ENCODE measurements at regions not wholly inside any gene's neighbourhood (a gene's known extent, or its start where the extent isn't known, plus 50 kb on each side); places are given as distances from the start of the nearest gene placed in this dataset.

GRCh38 chr1:87212431-87213134, 116.1 kb upstream of the LMO4 start:
- Histone ChIP-seq H3K79me2 (ENCODE audit: insufficient read depth, low read length) (no peaks in the 10 kb centered on the region), H3K27ac (ENCODE audit: low read depth, low read length) (no peak overlapping the region), H2AFZ (ENCODE audit: low read length) (no peak overlapping the region), H3K36me3 (ENCODE audit: insufficient read depth, low read length) (no peaks in the 10 kb centered on the region), H4K20me1 (ENCODE audit: insufficient read depth, low read length) (no peaks in the 10 kb centered on the region), H3K9me3 (ENCODE audit: low read depth, low read length) (peaks cover 2% of the 10 kb centered on the region), H3K27me3 (ENCODE audit: insufficient read depth, low read length) (no peaks in the 10 kb centered on the region), H3K4me2 (ENCODE audit: insufficient read depth, low read length) (no peak overlapping the region), H3K4me1 (ENCODE audit: insufficient read depth, low read length) (no peaks in the 10 kb centered on the region), H3K4me3 (ENCODE audit: insufficient read depth, low read length) (no peak overlapping the region)
- DNase-seq (ENCODE audit: insufficient read length, low spot score, missing footprints): no peak
- TF ChIP-seq CTCF (IDR thresholded peaks at IDR 0.05; ENCODE audit: extremely low read depth, low read depth, low read length): no peak

- no peak for DNase-seq (ENCODE audit: insufficient read length, low spot score, missing footprints)
- no peaks in the 10 kb centered on the region for H3K79me2 ChIP-seq (ENCODE audit: insufficient read depth, low read length)
Observed at GRCh38 chr1:87213135-87213515, 115.6 kb upstream of the LMO4 start.

GRCh38 chr1:87215592-87215991, 113.1 kb upstream of the LMO4 start:
- H3K9me3 ChIP-seq (ENCODE audit: low read depth, low read length): peaks cover 2% of the 10 kb centered on the region
- no peak overlapping the region for H2AFZ ChIP-seq (ENCODE audit: low read length)
- H3K27me3 ChIP-seq (ENCODE audit: insufficient read depth, low read length): no peaks in the 10 kb centered on the region
- no peak overlapping the region for H3K27ac ChIP-seq (ENCODE audit: low read depth, low read length)
- H3K4me1 ChIP-seq (ENCODE audit: insufficient read depth, low read length): no peaks in the 10 kb centered on the region
- no peak for TF ChIP-seq CTCF (IDR thresholded peaks at IDR 0.05; ENCODE audit: extremely low read depth, low read depth, low read length)
- no peak overlapping the region for H3K4me2 ChIP-seq (ENCODE audit: insufficient read depth, low read length)
- H3K36me3 ChIP-seq (ENCODE audit: insufficient read depth, low read length): no peaks in the 10 kb centered on the region
- no peak for DNase-seq (ENCODE audit: insufficient read length, low spot score, missing footprints)
- no peaks in the 10 kb centered on the region for H3K79me2 ChIP-seq (ENCODE audit: insufficient read depth, low read length)
- no peak overlapping the region for H3K4me3 ChIP-seq (ENCODE audit: insufficient read depth, low read length)
- no peaks in the 10 kb centered on the region for H4K20me1 ChIP-seq (ENCODE audit: insufficient read depth, low read length)

More at GRCh38 chr1:87213135-87213515, 115.6 kb upstream of the LMO4 start:
- peaks cover 2% of the 10 kb centered on the region for H3K9me3 ChIP-seq (ENCODE audit: low read depth, low read length)
- no peaks in the 10 kb centered on the region for H3K36me3 ChIP-seq (ENCODE audit: insufficient read depth, low read length)
- no peaks in the 10 kb centered on the region for H3K4me1 ChIP-seq (ENCODE audit: insufficient read depth, low read length)
- no peak overlapping the region for H3K4me3 ChIP-seq (ENCODE audit: insufficient read depth, low read length)
- no peak overlapping the region for H3K4me2 ChIP-seq (ENCODE audit: insufficient read depth, low read length)
- TF ChIP-seq CTCF (IDR thresholded peaks at IDR 0.05; ENCODE audit: extremely low read depth, low read depth, low read length): no peak
- no peaks in the 10 kb centered on the region for H3K27me3 ChIP-seq (ENCODE audit: insufficient read depth, low read length)
- no peaks in the 10 kb centered on the region for H4K20me1 ChIP-seq (ENCODE audit: insufficient read depth, low read length)
- no peak overlapping the region for H2AFZ ChIP-seq (ENCODE audit: low read length)
- H3K27ac ChIP-seq (ENCODE audit: low read depth, low read length): no peak overlapping the region

- no peak overlapping the region for H3K27ac ChIP-seq (ENCODE audit: low read depth, low read length)
- no peak overlapping the region for H2AFZ ChIP-seq (ENCODE audit: low read length)
- no peaks in the 10 kb centered on the region for H3K36me3 ChIP-seq (ENCODE audit: insufficient read depth, low read length)
- no peaks in the 10 kb centered on the region for H4K20me1 ChIP-seq (ENCODE audit: insufficient read depth, low read length)
- no peak overlapping the region for H3K4me3 ChIP-seq (ENCODE audit: insufficient read depth, low read length)
- H3K9me3 ChIP-seq (ENCODE audit: low read depth, low read length): peaks cover 2% of the 10 kb centered on the region
- no peak for DNase-seq (ENCODE audit: insufficient read length, low spot score, missing footprints)
- peaks cover 5% of the 10 kb centered on the region for H3K4me1 ChIP-seq (ENCODE audit: insufficient read depth, low read length)
- TF ChIP-seq CTCF (IDR thresholded peaks at IDR 0.05; ENCODE audit: extremely low read depth, low read depth, low read length): no peak
- H3K4me2 ChIP-seq (ENCODE audit: insufficient read depth, low read length): no peak overlapping the region
- H3K79me2 ChIP-seq (ENCODE audit: insufficient read depth, low read length): no peaks in the 10 kb centered on the region
- no peaks in the 10 kb centered on the region for H3K27me3 ChIP-seq (ENCODE audit: insufficient read depth, low read length)
Observed at GRCh38 chr1:87218618-87219017, 110.1 kb upstream of the LMO4 start.
